Osteocyte (in vitro differentiated cells): ENCODE measurements at regions not wholly inside any gene's neighbourhood (a gene's known extent, or its start where the extent isn't known, plus 50 kb on each side); places are given as distances from the start of the nearest gene placed in this dataset.

Source experiments
- DNase-seq: peaks from one replicate; pipeline ENCODE4 v3.0.0; 2021; ENCODE audit warnings: mixed read lengths; ENCODE audit not compliant: unreplicated experiment; ENCODE audit errors: extremely low spot score
- H3K27ac Mint-ChIP-seq: one replicate; pipeline ENCODE4 v1.8.0; 2021; ENCODE audit warnings: mild to moderate bottlenecking, mixed read lengths; ENCODE audit not compliant: unreplicated experiment
- H3K27me3 Mint-ChIP-seq: one replicate; pipeline ENCODE4 v1.8.0; 2021; ENCODE audit warnings: mixed read lengths; ENCODE audit not compliant: unreplicated experiment
- H3K36me3 Mint-ChIP-seq: one replicate; pipeline ENCODE4 v1.8.0; 2021; ENCODE audit warnings: mixed read lengths; ENCODE audit not compliant: unreplicated experiment
- H3K4me1 Mint-ChIP-seq: one replicate; pipeline ENCODE4 v1.8.0; 2021; ENCODE audit warnings: mixed read lengths; ENCODE audit not compliant: unreplicated experiment
- H3K4me3 Mint-ChIP-seq: one replicate; pipeline ENCODE4 v1.8.0; 2021; ENCODE audit warnings: mild to moderate bottlenecking, moderate library complexity, mixed read lengths; ENCODE audit not compliant: unreplicated experiment
- H3K9me3 Mint-ChIP-seq: one replicate; pipeline ENCODE4 v1.8.0; 2021; ENCODE audit warnings: mixed read lengths; ENCODE audit not compliant: unreplicated experiment
- TF ChIP-seq, protein P1 (sequence below): fragments of 200-600 bp; sonication (generic); IDR thresholded peaks from 2 replicates; pipeline ENCODE4 v1.5.0; 2021; ENCODE audit warnings: antibody characterized with exemption, mild to moderate bottlenecking, moderate library complexity

DNA sequence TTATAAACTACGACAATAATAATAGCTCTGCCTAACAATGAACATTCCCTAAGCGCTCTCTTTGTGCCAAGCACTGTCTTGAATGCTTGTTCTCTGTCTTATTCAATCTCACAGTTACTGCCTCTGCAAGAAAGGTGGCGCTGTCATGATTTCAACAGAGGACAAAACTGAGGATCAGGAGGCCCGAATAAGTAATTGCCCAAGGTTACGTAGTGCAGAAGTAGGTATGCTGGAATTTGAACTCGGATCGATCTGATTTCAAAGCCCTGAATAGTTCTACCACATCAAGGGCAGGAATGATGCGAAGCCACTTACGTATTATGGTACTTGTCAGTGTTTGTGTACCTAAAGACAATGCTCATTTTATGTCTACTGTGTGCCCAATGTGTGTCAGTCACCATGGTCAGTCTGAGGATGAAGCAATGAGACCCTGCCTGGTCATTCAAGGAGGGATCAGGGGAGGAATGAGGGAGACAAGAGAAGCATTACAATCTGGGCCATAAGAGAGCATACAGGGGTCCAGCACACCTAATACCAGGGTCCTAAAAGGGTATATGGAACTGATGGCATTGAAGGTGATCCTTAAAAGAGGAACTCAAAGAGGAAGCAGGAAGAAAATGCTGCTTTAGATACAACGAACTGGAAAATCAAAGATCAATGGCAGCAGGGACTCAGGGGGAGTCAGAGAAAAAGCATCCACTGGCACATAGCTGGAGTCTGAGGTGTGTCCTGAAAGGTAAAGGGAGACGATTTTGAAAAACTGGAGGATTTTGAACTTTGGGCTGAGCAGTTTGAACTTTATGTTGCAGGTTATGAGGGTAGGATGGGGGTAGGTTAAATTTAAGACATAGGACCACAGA, 389.2 kb downstream of the PLPP3 start:
- Mint-ChIP-seq H3K4me1 (peaks cover 47% of the 10 kb centered on the region), H3K27ac (peak overlapping the region; percentile 32), H3K36me3 (no peaks in the 10 kb centered on the region), H3K9me3 (no peaks in the 10 kb centered on the region), H3K4me3 (no peak overlapping the region), H3K27me3 (no peaks in the 10 kb centered on the region)
- TF ChIP-seq, protein P1, sequence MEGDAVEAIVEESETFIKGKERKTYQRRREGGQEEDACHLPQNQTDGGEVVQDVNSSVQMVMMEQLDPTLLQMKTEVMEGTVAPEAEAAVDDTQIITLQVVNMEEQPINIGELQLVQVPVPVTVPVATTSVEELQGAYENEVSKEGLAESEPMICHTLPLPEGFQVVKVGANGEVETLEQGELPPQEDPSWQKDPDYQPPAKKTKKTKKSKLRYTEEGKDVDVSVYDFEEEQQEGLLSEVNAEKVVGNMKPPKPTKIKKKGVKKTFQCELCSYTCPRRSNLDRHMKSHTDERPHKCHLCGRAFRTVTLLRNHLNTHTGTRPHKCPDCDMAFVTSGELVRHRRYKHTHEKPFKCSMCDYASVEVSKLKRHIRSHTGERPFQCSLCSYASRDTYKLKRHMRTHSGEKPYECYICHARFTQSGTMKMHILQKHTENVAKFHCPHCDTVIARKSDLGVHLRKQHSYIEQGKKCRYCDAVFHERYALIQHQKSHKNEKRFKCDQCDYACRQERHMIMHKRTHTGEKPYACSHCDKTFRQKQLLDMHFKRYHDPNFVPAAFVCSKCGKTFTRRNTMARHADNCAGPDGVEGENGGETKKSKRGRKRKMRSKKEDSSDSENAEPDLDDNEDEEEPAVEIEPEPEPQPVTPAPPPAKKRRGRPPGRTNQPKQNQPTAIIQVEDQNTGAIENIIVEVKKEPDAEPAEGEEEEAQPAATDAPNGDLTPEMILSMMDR = peak; percentile 42
- no peak for DNase-seq

DNA sequence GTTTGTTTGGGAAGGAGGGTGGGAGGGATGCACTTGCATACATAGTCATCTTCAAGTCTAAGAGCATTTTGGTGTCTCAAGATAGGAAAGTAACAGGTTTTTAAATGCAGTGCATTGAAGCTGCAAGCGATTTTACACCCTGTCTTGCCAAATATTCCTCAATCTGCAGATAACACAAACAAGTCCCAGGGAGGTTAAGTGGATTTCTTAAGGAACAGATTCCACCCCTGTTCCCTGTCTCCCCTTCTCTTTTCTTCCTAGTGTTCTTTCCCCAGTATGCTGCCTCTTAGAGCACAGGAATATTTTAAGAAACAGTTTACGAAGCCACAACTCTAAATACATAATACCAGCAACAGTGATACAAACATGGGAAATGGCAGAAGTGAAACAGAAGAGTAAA, 389.9 kb downstream of the PLPP3 start:
- H3K9me3 Mint-ChIP-seq = no peaks in the 10 kb centered on the region
- TF ChIP-seq, protein P1 = no peak

DNA sequence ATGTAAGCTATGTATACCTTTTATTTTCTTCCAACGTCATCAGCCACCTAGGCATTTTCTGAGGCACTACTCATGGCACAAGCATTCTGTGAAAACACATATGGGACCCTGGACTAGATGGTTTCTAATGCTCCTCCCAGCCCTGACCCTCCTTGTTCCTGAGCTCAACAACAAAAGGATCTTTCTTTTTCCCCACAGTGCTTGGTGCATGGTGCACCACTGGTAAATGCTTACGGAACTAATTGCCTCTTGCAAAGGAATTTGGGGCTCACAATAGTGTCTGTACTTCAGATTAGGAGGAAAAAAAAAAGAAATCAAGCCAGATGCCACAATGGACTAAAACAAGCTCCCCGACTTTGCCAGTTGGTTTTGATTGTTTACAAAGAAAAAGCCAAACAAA, 390.5 kb downstream of the PLPP3 start:
- Mint-ChIP-seq H3K4me3 (no peak overlapping the region), H3K27me3 (no peaks in the 10 kb centered on the region), H3K4me1 (peaks cover 52% of the 10 kb centered on the region), H3K9me3 (no peaks in the 10 kb centered on the region), H3K27ac (no peak overlapping the region), H3K36me3 (no peaks in the 10 kb centered on the region)
- TF ChIP-seq, protein P1 = no peak
- no peak for DNase-seq

More for the DNA sequence above, 389.9 kb downstream of the PLPP3 start:
- peaks cover 47% of the 10 kb centered on the region for H3K4me1 Mint-ChIP-seq
- H3K4me3 Mint-ChIP-seq = no peak overlapping the region
- H3K36me3 Mint-ChIP-seq = no peaks in the 10 kb centered on the region
- H3K27ac Mint-ChIP-seq = no peak overlapping the region
- H3K27me3 Mint-ChIP-seq = no peaks in the 10 kb centered on the region
- DNase-seq = no peak

DNA sequence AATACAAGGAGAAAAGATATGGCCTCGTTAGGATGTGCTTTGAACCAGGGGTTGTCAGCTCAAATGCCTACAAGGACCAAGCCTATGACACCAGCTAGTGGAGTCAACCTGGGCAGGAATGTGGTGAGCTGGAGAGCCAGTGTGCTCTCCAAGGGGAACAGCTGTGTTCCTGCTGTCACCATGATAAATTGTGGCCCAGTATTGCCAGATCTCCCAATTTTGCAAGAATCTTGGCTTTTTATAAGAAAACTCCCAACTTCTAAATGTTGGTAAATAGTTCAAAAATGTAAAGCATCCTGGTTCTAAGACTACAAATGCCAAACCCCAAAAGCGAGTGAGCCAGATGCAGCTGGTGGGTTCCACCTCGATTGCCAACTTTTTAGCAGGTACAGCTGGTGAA, 391.1 kb downstream of the PLPP3 start:
- H3K4me3 Mint-ChIP-seq = no peak overlapping the region

DNA sequence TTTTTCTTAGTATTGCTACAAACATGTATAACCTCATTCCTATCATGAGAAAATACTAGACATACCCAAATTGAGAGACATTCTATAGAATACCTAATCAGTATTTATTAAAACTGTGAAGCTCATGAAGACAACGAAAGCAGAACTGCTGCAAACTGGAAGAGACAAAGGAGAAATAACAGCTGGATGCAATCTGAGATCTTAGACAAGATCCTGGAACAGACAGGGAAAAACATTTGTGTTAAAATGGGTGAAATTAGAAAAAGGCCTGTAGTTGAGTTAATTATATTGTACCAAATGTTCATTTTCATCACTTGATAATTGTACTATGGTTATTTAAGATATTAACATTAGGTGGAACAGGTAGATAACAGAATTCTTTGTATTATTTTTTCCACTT, 392.0 kb downstream of the PLPP3 start:
- Mint-ChIP-seq H3K27ac (no peak overlapping the region), H3K9me3 (no peaks in the 10 kb centered on the region), H3K27me3 (no peaks in the 10 kb centered on the region), H3K4me1 (peaks cover 52% of the 10 kb centered on the region), H3K4me3 (no peak overlapping the region), H3K36me3 (no peaks in the 10 kb centered on the region)
- TF ChIP-seq, protein P1 = no peak
- no peak for DNase-seq

More for the DNA sequence above, 391.1 kb downstream of the PLPP3 start:
- DNase-seq = no peak
- no peaks in the 10 kb centered on the region for H3K27me3 Mint-ChIP-seq
- H3K4me1 Mint-ChIP-seq = peaks cover 52% of the 10 kb centered on the region
- H3K27ac Mint-ChIP-seq = no peak overlapping the region
- H3K9me3 Mint-ChIP-seq = no peaks in the 10 kb centered on the region
- H3K36me3 Mint-ChIP-seq = no peaks in the 10 kb centered on the region
- TF ChIP-seq, protein P1 = no peak
